ENCODE measurements at regions not wholly inside any gene's neighbourhood (a gene's known extent, or its start where the extent isn't known, plus 50 kb on each side); places are given as distances from the start of the nearest gene placed in this dataset.

- Histone ChIP-seq H3K4me3 (no peak overlapping the region), H3K27ac (no peak overlapping the region), H3K27me3 (no peaks in the 10 kb centered on the region), H3K36me3 (no peaks in the 10 kb centered on the region), H3K4me1 (no peaks in the 10 kb centered on the region), H3K9me3 (no peaks in the 10 kb centered on the region)
- 94% methylated on average over 2 of the region's 2 CpGs for WGBS
- no peak for DNase-seq (ENCODE audit: low spot score in 2 of 2)
- TF ChIP-seq EP300 (IDR thresholded peaks at IDR 0.05) (no peak), POLR2A (IDR thresholded peaks at IDR 0.05) (no peak), CTCF (IDR thresholded peaks at IDR 0.05) (no peak), POLR2AphosphoS5 (IDR thresholded peaks at IDR 0.05) (no peak)
Observed at GRCh38 chr5:66364186-66364585, 220.1 kb downstream of the SREK1 start.

- H3K9me3 ChIP-seq: no peaks in the 10 kb centered on the region
- H3K27me3 ChIP-seq: no peaks in the 10 kb centered on the region
- H3K4me3 ChIP-seq: no peak overlapping the region
- no peaks in the 10 kb centered on the region for H3K4me1 ChIP-seq
- no peak for TF ChIP-seq POLR2A (IDR thresholded peaks at IDR 0.05)
- no peak for TF ChIP-seq POLR2AphosphoS5 (IDR thresholded peaks at IDR 0.05)
- TF ChIP-seq EP300 (IDR thresholded peaks at IDR 0.05): no peak
- TF ChIP-seq CTCF (IDR thresholded peaks at IDR 0.05): no peak
- no peak for DNase-seq (ENCODE audit: low spot score in 2 of 2)
- 60% methylated on average over 4 of the region's 4 CpGs for WGBS
- no peaks in the 10 kb centered on the region for H3K36me3 ChIP-seq
- H3K27ac ChIP-seq: no peak overlapping the region
Observed at GRCh38 chr5:66365981-66366380, 221.9 kb downstream of the SREK1 start.

- no peaks in the 10 kb centered on the region for H3K4me1 ChIP-seq
- H3K27ac ChIP-seq: no peak overlapping the region
- H3K9me3 ChIP-seq: no peaks in the 10 kb centered on the region
- no peaks in the 10 kb centered on the region for H3K36me3 ChIP-seq
- H3K27me3 ChIP-seq: no peaks in the 10 kb centered on the region
- DNase-seq (ENCODE audit: low spot score in 2 of 2): no peak
- WGBS: 74% methylated on average over 6 of the region's 6 CpGs
- TF ChIP-seq CTCF (IDR thresholded peaks at IDR 0.05) (no peak), EP300 (IDR thresholded peaks at IDR 0.05) (no peak), POLR2A (IDR thresholded peaks at IDR 0.05) (no peak), POLR2AphosphoS5 (IDR thresholded peaks at IDR 0.05) (no peak)
- no peak overlapping the region for H3K4me3 ChIP-seq
Observed at GRCh38 chr5:66367814-66368541, 223.9 kb downstream of the SREK1 start.

- Histone ChIP-seq H3K27ac (no peak overlapping the region), H3K4me3 (no peak overlapping the region), H3K4me1 (no peaks in the 10 kb centered on the region), H3K36me3 (no peaks in the 10 kb centered on the region), H3K9me3 (no peaks in the 10 kb centered on the region), H3K27me3 (no peaks in the 10 kb centered on the region)
- no peak for DNase-seq (ENCODE audit: low spot score in 2 of 2)
- WGBS: 66% methylated on average over 2 of the region's 2 CpGs
- no peak for TF ChIP-seq POLR2AphosphoS5 (IDR thresholded peaks at IDR 0.05)
- no peak for TF ChIP-seq POLR2A (IDR thresholded peaks at IDR 0.05)
Observed at GRCh38 chr5:66368811-66369210, 224.7 kb downstream of the SREK1 start.

- H3K27ac ChIP-seq: peak overlapping the region; percentile 80
- no peak for TF ChIP-seq EP300 (IDR thresholded peaks at IDR 0.05)
- TF ChIP-seq POLR2A (IDR thresholded peaks at IDR 0.05): no peak
- no peak for TF ChIP-seq POLR2AphosphoS5 (IDR thresholded peaks at IDR 0.05)
- TF ChIP-seq CTCF (IDR thresholded peaks at IDR 0.05): no peak
- DNase-seq (ENCODE audit: low spot score in 2 of 2): no peak
- H3K36me3 ChIP-seq: no peaks in the 10 kb centered on the region
- H3K9me3 ChIP-seq: peaks cover 4% of the 10 kb centered on the region
- H3K4me1 ChIP-seq: peaks cover 4% of the 10 kb centered on the region
- H3K27me3 ChIP-seq: no peaks in the 10 kb centered on the region
- no peak overlapping the region for H3K4me3 ChIP-seq
Observed at GRCh38 chr5:66377747-66378146, 218.4 kb upstream of the MAST4 start.

- TF ChIP-seq POLR2A (IDR thresholded peaks at IDR 0.05) (no peak), CTCF (IDR thresholded peaks at IDR 0.05) (no peak), EP300 (IDR thresholded peaks at IDR 0.05) (no peak), POLR2AphosphoS5 (IDR thresholded peaks at IDR 0.05) (no peak)
- no peak overlapping the region for H3K4me3 ChIP-seq
- H3K27me3 ChIP-seq: no peaks in the 10 kb centered on the region
- peaks cover 4% of the 10 kb centered on the region for H3K4me1 ChIP-seq
- DNase-seq (ENCODE audit: low spot score in 2 of 2): no peak
- H3K9me3 ChIP-seq: peaks cover 4% of the 10 kb centered on the region
- peak overlapping the region; percentile 80 for H3K27ac ChIP-seq
- H3K36me3 ChIP-seq: no peaks in the 10 kb centered on the region
- 62% methylated on average over 1 of the region's 1 CpG for whole genome bisulfite sequencing
Observed at GRCh38 chr5:66378407-66378806, 217.8 kb upstream of the MAST4 start.

Measured in suprapubic skin (tissue), 4 donors.